COLO668 (cell line): ENCODE measurements at regions not wholly inside any gene's neighbourhood (a gene's known extent, or its start where the extent isn't known, plus 50 kb on each side); places are given as distances from the start of the nearest gene placed in this dataset.

Experiments used
- DNase-seq: peaks from one replicate; lab custom pipeline; 2025; ENCODE audit not compliant: unreplicated experiment; lab: John Stamatoyannopoulos, UW

DNA sequence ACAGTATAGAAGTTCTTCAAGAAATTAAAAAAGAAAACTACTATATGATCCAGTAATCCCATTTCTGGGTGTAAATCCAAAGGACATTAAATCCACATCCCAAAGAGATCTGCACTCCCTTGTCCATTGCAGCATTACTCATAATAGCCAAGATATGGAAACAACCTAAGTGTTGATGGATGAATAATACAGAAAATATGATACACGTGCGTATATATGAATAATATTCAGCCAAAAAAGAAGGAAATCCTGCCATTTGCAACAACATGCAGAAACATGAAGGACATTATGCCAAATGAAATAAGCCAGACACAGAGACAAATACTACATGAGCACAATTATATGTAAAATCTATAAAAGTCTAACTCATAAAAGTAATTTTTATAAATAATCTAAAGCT is 306.3 kb upstream of the ANO3 start:
- no peak for DNase-seq

DNA sequence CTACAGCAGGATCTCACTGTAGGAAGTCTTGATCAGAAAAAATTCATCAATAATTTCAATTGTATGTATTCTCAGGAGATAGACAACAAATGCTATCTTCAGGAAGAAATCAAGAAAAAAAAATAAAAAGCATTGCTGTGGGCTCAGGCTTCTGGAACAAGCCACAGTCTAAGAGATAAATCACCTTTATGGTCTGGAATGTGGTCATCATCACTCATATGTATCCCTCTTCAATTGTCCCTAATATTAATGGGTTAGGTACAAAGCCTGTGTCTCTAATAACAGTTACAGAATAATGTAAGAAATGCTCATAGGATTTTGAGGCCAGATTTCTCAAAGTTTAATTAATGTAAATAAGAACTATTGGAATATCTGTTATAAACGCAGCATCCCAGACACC is 305.9 kb upstream of the ANO3 start:
- no peak for DNase-seq

DNA sequence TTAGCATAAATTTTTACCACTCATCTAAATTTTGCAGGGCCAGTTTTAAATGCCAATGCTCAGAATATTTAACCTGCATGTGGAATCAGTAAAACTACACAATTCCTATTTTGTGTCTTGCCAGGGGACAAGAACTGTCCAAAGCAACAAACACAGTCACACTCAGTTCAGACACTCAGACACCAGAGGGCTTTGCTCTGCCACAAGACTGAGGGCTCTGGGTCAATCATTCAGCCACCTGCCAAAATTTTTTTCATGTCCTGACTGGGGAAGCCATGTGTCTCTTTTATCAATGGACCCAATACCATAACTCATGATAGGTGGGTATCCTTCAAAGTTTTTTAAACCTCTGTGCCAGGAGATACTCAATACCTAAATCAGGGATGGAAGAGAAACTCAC is 304.0 kb upstream of the ANO3 start:
- DNase-seq, result no peak

DNA sequence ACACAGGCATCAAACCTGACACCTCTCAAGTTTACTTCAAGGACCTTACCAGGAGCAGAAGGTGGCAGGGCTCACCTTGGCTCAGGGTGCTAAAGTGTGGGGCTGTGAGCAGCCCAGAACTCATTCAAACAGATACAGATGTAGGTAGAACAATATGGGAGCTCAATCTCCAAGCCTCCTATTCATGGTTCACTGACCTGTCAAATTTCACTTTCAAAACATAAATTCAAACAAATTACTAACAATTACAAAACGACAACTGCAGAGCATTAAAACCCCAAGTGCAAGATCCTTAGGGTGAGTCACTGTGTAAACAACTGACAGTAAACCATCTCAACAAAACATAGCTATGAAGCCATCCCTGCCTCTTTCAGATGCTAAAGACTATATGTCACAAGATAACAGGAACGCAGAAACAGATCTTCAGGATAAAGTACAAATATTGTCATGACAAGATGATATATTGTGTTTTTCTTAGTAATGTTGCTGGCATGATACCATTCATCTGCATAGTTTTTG is 303.5 kb upstream of the ANO3 start:
- DNase-seq, result no peak

DNA sequence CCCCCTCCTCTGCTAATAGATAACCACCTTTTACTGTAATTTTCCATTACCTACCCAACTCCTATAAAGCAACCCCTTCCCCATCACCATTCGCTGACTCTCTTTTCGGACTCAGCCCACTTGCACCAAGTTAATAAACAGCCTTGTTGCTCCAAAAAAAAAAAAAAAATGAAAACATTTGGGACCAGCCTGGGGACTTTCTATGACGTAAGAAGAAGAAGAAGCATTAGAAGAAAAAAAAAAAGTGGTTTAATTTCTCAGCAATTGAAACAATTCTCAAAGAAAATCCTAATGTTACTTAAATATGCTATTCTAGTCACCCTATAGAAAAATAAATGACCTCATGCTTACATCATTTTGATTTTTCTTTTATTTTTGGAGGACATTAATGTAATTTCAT is 301.5 kb upstream of the ANO3 start:
- no peak for DNase-seq

DNA sequence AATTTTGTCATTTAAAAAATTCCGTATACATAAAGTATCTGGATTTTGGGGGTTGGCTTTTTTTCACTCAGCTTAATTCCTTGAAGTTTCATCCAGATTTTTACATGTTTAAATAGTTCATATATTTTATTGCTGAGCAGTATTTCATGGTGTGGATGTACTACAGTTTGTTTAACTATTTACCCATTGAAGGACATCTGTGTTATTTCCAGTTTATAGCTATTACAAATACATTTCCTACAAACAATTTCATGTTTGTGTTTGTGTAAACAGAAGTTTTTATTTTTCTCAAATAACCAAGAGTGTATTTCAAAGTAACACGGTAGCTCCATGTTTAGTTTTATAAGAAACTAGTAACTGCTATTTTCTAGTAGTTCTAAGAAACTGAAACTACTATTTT is 299.7 kb upstream of the ANO3 start:
- DNase-seq, result no peak

DNA sequence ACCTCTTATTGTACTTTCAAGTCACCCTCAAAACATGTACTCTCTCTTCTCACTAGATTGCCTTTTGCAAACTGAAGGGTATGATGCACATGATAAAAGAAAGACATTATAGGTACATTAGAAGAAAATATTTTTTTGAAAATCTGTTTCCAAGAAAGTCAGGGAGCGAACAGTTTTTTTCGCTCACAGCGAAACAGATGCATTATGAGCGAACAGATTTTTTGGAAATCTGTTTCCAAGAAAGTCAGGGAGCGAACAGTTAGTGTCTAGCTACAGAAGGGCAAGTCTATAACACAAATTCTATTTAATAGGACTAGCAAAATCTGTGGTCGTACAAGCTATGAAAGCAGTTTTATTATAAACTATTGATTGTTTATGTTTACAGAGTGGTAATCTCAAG is 296.2 kb upstream of the ANO3 start:
- DNase-seq, result no peak

DNA sequence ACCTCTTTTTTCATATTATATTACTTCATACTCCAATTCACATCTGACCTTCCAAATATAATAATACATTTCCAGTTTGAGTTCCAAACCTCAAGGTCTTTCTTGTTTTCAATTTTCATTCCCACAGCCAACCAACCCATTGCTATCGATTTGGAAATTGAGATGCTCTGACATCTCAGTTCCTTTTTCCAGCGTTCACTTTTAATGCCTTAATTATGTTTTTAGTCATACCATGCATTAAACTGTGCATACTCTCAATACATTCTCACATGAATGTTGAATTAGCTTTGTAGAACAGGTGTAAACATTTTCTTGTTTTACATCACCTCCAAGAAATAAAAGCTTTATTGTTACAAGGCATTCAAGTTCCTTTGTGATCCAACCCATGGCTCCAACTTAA is 294.2 kb upstream of the ANO3 start:
- DNase-seq, result no peak

DNA sequence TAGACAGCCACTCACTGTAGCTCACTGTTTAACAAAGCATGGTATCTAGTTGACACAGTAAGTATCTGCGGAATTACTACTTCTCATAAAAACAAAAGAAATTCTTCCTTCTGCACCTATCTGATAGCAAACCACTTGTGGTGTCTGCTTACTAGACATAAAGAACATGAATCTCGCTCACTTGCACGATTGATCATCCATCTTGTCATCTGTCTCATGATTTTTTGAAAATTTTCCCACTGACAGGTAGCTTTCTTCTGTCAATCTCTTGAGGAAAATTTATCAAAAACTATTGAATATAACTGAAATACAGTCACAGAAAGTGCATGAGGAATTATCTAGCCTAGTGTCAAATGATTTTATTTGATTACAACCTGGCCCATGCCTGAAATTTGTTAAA is 291.6 kb upstream of the ANO3 start:
- no peak for DNase-seq

DNA sequence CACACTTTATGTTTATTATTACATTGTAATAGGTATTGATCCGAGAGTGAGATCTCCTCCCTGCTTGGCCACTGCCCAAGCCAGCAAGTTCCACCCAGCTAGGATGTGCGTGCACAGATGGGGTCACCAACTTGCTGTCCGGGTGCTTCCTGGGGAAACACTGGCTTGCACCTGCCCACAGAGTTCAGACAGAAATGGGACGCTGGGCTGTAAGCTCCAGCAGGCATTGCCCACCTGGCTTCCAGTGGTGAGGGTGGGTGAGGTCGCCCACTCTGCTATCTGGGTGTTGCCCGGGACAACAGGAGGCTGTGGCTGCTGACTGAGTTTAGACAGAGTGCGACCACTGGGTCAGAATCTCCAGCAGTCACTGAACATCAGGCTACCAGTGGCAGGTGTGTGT is 289.8 kb upstream of the ANO3 start:
- no peak for DNase-seq

DNA sequence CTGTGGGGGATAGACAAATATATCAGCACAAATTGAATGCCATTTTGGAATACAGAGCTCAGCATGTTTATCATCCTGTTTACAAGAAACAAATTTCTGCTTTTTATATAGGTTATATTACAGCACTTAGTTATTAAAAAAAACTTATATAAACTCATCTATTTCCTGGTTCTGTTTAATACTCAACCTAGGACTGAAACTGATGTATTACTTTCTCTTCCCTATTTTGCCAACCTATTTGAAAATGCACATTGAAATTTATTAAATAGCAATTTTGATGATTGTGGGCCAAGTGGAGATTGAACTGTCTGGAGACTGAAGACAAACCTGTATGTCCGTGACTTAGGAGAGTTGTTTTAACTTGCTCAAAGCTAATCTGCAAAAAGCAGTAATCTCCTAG is 288.3 kb upstream of the ANO3 start:
- no peak for DNase-seq

DNA sequence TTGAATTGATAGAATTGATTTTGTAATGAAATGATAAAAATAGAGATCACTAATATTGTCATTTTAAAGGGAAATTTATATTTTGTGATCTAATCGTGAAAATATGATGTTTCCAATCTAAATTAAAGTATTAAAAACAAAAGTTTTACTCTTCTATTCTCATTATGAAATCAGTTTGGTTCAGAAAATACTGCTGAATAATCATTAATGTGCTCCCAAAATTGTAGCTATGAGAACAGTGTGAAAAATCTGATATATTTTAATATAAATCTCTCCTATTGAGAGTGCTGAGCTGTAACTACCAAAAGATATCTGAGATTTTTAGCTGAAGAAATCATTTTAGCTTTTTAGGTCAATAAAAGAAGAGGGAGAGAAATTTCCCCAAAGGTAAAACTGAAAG is 287.5 kb upstream of the ANO3 start:
- DNase-seq, result no peak

DNA sequence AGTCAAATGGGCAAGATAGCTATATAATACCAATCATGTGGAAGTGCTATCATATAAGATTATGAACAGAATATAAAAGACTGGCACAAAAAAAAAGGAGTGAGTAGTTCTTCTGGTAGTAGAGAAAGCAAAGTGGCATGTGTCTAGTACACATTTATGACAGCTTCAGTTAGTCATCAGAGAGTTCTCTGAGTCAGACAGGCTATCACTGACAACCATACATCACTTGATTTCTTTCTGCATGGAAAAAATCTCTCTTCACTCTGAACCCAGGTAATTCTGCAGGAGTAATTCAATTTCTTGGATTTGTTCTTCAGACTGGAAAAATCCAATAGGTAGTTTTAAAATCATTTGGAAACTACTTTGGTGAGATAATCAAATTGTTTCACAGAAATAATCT is 286.8 kb upstream of the ANO3 start:
- DNase-seq, result no peak

DNA sequence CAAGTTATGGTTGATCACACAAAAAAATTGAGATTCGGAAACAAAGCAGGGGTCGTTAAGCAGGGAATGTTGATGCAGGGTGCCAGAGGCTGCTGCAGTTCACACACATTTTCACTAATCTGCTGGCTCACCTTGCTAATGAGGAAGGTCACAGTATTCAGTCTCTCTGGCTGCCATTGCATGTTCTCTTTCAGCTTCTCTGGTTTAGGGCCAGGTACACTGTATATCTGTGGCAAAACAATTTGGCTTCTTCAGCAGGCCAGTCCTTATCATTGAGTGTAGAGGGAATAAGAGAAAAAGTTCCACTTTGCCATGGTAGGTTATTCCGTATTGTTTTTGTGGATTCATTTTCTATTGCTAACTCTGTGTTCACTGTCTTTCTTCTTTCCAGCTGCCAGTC is 283.7 kb upstream of the ANO3 start:
- DNase-seq, result no peak

DNA sequence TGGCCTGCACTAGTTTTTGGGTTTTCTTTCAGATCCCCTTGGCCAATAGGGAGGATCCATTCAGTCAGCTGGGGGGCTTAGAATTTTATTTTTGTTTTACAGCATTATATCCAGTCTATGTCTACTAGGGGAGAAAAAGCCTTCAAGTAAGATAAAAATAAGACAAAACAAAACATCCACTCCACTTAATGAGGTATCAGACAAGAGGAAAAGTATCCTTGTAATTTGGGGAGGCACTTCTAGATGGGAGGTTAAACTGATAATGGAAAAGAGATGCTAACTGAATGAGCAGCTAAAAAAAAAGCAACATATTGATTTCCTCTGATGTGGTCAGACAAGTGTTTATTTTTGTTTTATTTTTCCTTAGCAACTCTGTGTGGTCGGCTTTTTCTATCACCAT is 278.0 kb upstream of the ANO3 start:
- DNase-seq, result no peak

DNA sequence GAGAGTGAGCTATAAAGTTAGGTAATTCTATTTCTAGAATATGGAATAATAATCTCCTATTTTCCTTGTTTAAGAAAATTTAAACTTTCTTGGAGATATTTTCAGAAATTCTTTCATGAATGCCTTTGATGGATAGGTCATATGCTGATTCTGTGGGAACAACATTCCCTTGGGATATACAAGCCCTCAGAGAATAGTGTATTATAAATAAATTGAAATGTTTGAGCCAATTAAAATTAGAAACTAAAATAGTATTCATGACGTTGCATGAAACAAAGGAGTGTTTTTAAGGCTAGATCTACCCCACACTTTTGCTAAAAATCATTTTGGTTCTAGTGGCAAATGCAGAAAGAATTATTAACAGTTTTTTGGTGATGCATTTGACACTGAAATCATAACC is 269.3 kb upstream of the ANO3 start:
- DNase-seq, result no peak

DNA sequence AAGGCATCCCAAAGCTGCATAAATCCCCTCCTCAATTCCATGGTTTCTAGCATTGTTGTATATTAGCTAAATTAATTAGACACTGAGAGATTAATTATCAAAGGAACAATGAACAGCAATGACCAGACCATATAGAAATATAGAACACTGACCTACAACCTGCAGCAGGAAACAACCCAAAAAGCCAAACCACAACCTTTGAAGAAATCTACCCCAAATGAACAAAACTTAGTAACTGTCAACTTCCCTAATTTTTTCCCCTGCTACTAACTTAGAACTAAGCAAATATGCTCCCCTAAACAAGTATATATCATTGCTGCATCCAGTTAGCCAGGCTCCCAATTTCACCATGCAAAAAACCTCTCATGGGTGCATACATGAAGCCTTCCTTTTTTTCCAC is 268.0 kb upstream of the ANO3 start:
- DNase-seq, result no peak

DNA sequence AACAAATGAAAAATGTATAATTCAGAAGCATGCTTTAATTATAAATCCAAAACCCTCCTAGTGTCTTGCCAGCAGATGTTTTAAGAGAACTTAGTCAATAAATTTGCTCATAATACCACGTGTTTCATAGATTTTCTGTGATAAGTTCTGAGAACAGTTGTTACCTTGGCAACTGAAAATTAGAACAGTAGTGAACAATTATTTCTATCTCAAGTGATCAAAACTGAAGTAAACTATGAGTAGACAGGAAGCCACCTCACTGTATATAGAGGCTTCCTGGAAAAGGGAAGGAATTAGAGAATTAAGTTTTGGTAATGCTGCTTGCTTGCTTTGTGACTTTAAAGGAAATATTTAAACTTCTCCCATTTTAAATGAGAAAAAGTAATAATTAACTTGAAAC is 266.0 kb upstream of the ANO3 start:
- no peak for DNase-seq

DNA sequence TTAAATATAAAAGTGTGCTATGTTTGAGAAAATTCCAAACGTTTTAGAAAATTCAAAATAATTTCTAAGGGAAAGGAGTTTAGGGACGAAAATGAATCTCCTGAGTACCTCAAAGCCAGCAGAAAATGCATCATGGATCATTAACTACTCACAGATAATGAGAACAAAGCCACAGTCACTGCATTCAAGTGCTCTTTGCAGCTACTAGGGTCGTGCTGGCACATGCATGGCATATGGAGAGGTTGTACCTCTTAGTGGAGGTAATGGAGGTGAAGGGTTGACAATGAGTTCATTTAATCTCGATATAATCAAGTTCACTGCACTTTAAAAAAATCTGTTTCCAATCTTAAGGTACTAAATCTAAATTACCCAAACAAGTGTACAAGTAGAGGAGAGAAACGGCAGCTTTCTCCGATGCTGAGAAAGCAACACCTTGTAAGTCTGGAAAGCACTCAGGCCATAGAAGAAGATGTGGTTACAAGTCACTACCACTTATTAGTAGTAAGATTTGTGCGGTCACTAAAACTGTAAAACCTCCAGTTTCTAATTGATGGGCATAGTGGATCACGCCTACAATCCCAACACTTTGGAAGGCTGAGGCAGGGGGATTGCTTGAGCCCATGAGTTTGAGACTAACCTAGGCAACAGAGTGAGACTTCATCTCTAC is 261.1 kb upstream of the ANO3 start:
- DNase-seq, result peak; percentile 5

DNA sequence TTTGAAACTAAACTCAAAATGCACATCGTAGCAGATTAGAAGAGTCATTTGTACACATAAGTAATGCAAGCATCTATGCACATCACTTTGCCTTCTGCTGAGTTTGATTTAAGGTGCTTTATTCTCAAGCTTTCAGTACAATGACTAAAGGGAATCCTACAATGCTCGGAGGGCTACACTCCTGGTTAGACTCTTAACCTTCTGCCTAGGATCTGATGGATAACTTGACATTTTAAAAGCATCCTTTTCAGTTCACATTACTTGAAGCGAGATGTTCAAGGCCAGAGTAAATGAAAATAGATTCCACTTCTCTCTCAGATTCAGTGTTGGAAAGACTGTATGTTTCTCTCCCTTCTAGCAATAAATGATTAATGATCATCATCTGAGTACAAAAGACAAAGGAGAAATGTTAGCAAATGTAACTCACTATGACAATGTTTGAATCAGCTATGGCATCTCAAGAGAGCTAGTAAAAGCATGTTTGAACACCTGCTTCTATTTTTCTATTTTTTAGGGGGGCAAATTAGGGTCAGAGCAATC is 259.2 kb upstream of the ANO3 start:
- DNase-seq, result no peak

DNA sequence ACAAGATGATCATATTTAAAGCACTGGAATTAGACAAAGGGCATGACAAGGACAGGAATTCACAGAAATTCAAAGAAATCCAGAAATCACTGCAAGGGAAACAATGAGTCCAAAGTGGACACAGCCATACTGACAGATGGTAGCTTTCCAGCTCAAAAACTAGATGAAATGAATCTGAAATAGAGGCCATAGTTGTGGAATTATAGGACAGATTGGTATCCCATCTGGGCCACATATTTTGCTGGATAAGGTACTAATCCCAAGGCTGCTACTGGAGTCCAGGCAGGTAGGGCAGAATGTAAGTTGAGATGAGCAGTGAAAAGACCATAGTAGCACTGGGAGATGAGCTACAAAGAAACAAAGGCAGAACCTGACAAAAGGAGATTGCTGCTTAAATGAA is 258.3 kb upstream of the ANO3 start:
- DNase-seq, result no peak

DNA sequence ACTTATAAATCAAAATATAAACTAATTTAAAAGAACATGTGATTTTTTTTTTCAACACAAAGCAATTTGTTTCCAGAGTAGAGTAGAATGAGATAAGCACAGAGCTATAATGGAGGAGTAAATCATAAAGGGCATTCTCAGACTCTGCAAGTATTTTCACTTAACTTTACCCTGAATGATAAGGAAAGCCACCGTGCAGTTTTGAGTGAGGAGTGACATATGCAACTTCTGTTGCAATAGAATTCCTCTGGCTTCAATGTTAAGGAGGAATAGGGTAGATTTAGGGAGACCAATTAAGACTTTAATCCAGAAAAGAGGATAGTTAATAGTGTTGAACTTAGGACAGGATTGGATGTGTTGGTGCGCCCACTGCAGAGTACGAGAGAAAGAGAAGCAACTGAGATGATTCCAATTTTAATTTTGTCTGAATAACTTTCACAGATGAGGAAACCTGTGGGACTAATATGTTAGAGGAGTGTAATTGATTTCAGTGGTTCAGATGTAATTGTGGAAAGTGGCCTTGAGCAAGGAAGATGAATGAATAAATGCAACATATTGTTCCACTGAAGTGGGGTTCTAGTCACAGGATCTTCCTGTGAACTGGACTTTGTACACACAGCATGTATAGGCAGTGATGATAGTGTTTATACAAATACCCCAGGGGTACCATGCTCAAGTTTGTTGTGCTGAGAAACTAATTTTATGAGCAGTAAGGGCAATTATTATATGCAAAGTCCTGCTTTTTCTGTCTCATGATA is 255.5 kb upstream of the ANO3 start:
- no peak for DNase-seq
